GM20000 (cell line): ENCODE measurements at regions not wholly inside any gene's neighbourhood (a gene's known extent, or its start where the extent isn't known, plus 50 kb on each side); places are given as distances from the start of the nearest gene placed in this dataset.
"Not testable (repeated sequence)": the region's sequence is repeated elsewhere in the genome, so short reads cannot be mapped to it uniquely, and the experiment has no call there.

Experiments
- DNase-seq: peaks from one replicate; pipeline ENCODE4 v3.0.0; 2012; ENCODE audit warnings: low spot score
- TF ChIP-seq, protein P1 (sequence below): IDR thresholded peaks from 2 replicates; pipeline ENCODE4 v1.5.1; 2012; ENCODE audit warnings: mild to moderate bottlenecking, control low read depth; ENCODE audit errors: extremely low read depth, missing control alignments

DNA sequence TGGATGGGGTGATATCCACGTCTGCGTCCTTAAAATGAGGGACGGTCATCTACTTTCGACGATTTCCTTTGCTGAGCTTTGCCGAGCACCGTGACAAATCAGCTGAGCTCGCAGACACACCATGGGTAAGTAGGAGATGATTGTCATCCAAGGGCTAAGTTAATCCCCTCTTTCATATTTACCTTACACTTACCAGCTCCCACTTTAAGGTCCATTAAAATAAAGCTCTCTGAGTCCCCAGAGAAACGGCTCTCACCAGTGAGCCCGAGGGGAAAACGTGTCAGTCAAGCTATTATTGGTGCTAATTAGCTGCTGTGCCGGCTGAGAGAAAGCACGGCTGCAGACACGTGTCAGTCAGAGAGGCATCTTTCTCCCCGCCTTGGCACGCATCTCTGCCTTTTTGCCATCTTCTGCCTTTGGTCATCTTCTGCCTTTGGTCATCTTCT, 72.2 kb downstream of the CRLF2 start:
- TF ChIP-seq, protein P1, sequence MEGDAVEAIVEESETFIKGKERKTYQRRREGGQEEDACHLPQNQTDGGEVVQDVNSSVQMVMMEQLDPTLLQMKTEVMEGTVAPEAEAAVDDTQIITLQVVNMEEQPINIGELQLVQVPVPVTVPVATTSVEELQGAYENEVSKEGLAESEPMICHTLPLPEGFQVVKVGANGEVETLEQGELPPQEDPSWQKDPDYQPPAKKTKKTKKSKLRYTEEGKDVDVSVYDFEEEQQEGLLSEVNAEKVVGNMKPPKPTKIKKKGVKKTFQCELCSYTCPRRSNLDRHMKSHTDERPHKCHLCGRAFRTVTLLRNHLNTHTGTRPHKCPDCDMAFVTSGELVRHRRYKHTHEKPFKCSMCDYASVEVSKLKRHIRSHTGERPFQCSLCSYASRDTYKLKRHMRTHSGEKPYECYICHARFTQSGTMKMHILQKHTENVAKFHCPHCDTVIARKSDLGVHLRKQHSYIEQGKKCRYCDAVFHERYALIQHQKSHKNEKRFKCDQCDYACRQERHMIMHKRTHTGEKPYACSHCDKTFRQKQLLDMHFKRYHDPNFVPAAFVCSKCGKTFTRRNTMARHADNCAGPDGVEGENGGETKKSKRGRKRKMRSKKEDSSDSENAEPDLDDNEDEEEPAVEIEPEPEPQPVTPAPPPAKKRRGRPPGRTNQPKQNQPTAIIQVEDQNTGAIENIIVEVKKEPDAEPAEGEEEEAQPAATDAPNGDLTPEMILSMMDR: no peak
- DNase-seq: no peak

DNA sequence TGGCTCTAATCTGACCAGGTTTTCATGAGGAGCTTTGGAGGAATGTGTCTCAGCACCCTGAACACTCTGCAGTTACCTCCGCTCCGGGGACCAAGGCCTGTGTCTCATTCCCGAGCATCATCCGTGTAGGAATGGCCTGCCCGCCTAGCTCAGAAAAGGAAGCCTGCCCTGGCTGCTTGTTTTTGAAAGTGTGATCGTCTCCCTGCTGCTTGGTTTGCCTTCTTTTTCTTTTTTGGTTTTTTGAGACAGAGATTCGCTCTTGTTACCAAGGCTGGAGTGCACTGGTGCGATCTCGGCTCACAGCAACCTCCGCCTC, 73.3 kb downstream of the CRLF2 start:
- no peak for DNase-seq
- TF ChIP-seq, protein P1: no peak

DNA sequence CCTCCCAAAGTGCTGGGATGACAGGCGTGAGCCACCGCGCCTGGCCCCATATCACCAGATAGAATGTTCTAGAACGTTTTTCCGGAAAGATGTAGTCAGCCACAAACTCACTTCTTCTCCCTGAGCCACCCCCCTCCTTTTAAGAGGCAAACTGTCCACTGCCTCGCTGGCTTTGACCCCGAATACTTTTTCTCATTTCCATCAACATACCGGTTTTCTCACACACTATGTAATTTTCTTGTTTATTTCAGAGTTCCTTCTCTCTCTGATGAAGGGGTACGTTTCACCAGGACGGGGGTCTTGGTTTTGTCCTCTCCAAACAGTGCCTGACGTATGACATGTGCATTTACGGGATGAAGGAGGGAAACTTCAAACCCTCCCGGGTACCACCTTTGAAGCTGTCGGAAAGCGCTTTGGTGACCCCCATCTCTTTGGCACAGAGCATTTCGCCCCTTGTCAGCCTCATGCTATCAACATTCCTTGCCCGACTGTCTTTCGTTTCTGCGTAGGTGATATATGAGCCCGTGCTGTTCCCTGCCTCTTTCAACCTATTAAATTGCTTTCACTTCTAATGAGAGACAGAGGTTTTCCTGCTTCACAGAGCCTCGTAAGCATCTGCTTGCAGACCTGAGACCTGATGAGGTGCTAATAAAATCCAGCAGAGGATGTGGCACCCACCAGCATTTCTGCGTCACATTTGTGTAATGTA, 73.8 kb downstream of the CRLF2 start:
- DNase-seq: no peak
- TF ChIP-seq, protein P1: no peak

DNA sequence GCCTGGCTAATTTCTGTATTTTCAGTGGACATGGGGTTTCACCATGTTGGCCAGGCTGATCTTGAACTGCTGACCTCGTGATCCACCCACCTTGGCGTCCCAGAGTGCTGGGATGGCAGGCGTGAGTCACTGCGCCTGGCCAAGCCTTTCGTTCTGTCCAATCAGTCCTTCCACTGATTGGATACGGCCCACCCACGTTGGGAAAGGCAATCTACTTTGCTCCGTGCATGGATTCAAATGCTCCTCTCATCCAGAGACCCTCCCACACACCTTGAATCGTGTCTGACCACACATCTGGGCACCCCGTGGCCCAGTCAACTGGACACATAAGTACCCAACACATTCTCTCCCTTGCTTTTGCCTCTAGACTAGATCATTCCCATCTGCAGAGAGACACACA, 74.9 kb downstream of the CRLF2 start:
- TF ChIP-seq, protein P1: no peak
- no peak for DNase-seq

DNA sequence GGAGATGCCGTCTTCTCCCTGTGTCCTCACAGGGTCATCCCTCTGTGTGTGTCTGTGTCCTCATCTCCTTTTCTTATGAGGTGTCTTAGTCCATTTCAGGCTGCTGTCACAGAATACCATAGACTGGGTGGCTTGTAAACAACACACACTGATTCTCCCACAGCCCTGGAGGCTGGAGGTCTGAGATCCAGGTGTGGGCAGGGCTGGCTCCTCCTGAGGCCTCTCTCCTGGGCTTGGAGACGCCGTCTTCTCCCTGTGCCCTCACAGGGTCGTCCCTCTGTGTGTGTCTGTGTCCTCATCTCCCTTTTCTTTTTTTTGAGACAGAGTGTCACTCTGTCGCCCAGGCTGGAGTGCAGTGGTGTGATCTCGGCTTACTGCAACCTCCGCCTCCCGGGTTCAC, 75.9 kb downstream of the CRLF2 start:
- DNase-seq: not testable (repeated sequence)

DNA sequence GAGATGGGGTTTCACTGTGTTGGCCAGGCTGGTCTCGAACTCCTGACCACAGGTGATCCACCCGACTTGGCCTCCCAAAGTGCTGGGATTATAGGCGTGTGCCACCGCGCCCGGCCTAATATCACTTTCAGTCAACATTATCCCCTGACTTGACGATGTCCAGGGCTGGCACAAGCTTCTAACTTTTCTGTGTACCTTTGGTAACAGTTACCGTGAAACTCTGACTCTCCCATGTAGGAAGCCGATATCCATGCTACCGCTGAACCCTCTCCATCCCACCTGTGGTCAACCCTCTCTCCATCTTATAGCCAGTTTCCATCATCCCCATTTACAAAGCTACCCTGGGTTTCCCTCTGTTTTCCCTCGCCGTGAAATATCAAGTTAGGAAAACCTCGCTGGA, 77.5 kb downstream of the CRLF2 start:
- TF ChIP-seq, protein P1: no peak
- DNase-seq: no peak

DNA sequence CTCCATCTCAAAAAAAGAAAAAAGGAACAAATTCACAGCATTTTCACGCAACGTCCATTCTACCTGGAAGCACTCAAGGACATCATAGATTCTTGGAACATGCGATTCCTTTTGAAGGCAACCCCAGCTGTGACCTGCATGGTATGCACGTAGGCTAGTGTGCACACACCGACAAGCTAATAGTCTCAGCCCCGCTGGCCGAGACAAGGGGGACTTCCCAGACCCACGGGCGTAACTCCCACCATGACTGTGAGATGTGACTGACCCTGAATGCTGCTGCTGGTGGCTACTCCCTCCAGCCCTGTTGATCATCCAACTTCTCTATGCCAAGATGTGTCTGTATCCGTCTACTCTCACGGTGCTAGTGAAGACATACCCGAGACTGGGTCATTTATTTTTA, 78.3 kb downstream of the CRLF2 start:
- DNase-seq: no peak
- TF ChIP-seq, protein P1: no peak

DNA sequence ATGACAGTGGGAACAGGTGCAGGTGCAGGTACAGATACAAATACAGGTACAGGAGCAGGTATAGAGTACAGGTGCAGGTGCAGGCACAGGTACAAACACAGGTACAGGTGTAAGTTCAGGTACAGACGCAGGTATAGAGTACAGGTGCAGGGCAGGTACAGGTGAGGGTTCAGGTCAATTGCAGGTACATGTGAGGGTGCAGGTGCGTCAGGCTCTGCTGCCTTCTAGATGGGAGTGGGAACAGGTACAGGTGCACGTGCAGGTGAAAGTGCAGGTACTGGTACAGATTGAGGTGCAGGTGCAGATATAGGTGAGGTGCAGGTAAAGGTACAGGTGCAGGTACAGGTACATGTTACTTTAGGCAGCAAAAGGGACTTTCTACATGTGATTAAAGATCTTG, 85.7 kb downstream of the CRLF2 start:
- TF ChIP-seq, protein P1: no peak
- DNase-seq: no peak
